Keratinocyte (primary cell): ENCODE measurements at regions not wholly inside any gene's neighbourhood (a gene's known extent, or its start where the extent isn't known, plus 50 kb on each side); places are given as distances from the start of the nearest gene placed in this dataset.

ENCODE experiments used
- DNase-seq: peaks from one replicate; pipeline ENCODE4 v3.0.0-alpha.2; 2011; ENCODE audit warnings: low read depth, missing footprints, low spot score
- FAIRE-seq: peaks from 2 replicates; lab custom pipeline; 2011; peaks lifted over from hg19 to GRCh38; lab: Jason Lieb, UNC
- H2AFZ ChIP-seq: 2 replicates; pipeline ENCODE4 v1.6.0; 2012; ENCODE audit warnings: low read length, control low read depth, inconsistent platforms; ENCODE audit not compliant: control insufficient read depth
- H3K27ac ChIP-seq: 2 replicates; pipeline ENCODE4 v1.5.1; 2011; ENCODE audit warnings: low read length; ENCODE audit not compliant: control insufficient read depth, insufficient read depth
- H3K27me3 ChIP-seq: 3 replicates; pipeline ENCODE4 v1.6.0; 2011; ENCODE audit warnings: low read length; ENCODE audit not compliant: control insufficient read depth, insufficient read depth; ENCODE audit errors: extremely low read depth
- H3K36me3 ChIP-seq, 2 experiments: 2 replicates in 1 of 2; 3 replicates in 1 of 2; pipeline ENCODE4 v1.5.1; 2011; ENCODE audit warnings: low read length in 2 of 2, mild to moderate bottlenecking in 1 of 2; ENCODE audit not compliant: control insufficient read depth in 2 of 2, insufficient read depth in 2 of 2; ENCODE audit errors: extremely low read depth in 1 of 2
- H3K4me1 ChIP-seq: 3 replicates; pipeline ENCODE4 v1.5.1; 2011; ENCODE audit warnings: low read length; ENCODE audit not compliant: control insufficient read depth, insufficient read depth; ENCODE audit errors: extremely low read depth
- H3K4me2 ChIP-seq: 3 replicates; pipeline ENCODE4 v1.6.0; 2011; ENCODE audit warnings: low read depth, low read length; ENCODE audit not compliant: control insufficient read depth, insufficient read depth; ENCODE audit errors: extremely low read depth
- H3K4me3 ChIP-seq, 3 experiments: fragments of 200-600 bp in 1 of 3; sonication (generic) in 1 of 3; 2 replicates in 2 of 3; 3 replicates in 1 of 3; pipeline ENCODE4 v1.5.1; 2011 to 2016; ENCODE audit warnings: low read length in 3 of 3, mild to moderate bottlenecking in 3 of 3, control low read depth in 2 of 3, inconsistent platforms in 1 of 3, low read depth in 1 of 3, mixed read lengths in 1 of 3, mixed run types in 1 of 3, moderate library complexity in 1 of 3; ENCODE audit not compliant: control insufficient read depth in 2 of 3, insufficient read depth in 2 of 3; ENCODE audit errors: extremely low read depth in 1 of 3
- H3K79me2 ChIP-seq: 2 replicates; pipeline ENCODE4 v1.6.0; 2012; ENCODE audit warnings: low read length; ENCODE audit not compliant: control insufficient read depth, insufficient read depth
- H3K9ac ChIP-seq: 3 replicates; pipeline ENCODE4 v1.6.0; 2011; ENCODE audit warnings: low read length; ENCODE audit not compliant: control insufficient read depth, insufficient read depth; ENCODE audit errors: extremely low read depth
- H3K9me1 ChIP-seq: 3 replicates; pipeline ENCODE4 v1.6.0; 2011; ENCODE audit warnings: low read length; ENCODE audit not compliant: control insufficient read depth, insufficient read depth; ENCODE audit errors: extremely low read depth
- H3K9me3 ChIP-seq: 2 replicates; pipeline ENCODE4 v1.5.1; 2012; ENCODE audit warnings: low read depth, low read length; ENCODE audit not compliant: control insufficient read depth
- H4K20me1 ChIP-seq: 3 replicates; pipeline ENCODE4 v1.6.0; 2011; ENCODE audit warnings: low read length; ENCODE audit not compliant: control insufficient read depth, insufficient read depth; ENCODE audit errors: extremely low read depth
- CTCF ChIP-seq, 3 experiments: IDR thresholded peaks in 1 of 3; conservative IDR thresholded peaks in 1 of 3; optimal IDR thresholded peaks in 1 of 3; 2 replicates in 2 of 3; 3 replicates in 1 of 3; pipeline versions ENCODE3 to v1.5.1; 2011; ENCODE audit warnings: low read length in 3 of 3, mild to moderate bottlenecking in 3 of 3, moderate library complexity in 2 of 3, control low read depth in 1 of 3, inconsistent platforms in 1 of 3; ENCODE audit not compliant: insufficient read depth in 2 of 3; ENCODE audit errors: extremely low read depth in 1 of 3
- EZH2 ChIP-seq: IDR thresholded peaks from one replicate; pipeline ENCODE4 v1.6.1; 2012; ENCODE audit warnings: inconsistent platforms, mild to moderate bottlenecking, low read length, moderate library complexity
- dilution Hi-C: fragments of 300-500 bp; cut with MboI; formaldehyde crosslinking; loops from one replicate; pipeline ENCODE4 v1.7.0; 2020; ENCODE audit warnings: low sequenced_read_pairs; ENCODE audit not compliant: extremely low pct_ligation_motif_present

- no peaks in the 10 kb centered on the region for H3K9me1 ChIP-seq
- dilution Hi-C loops: no loop called here
- no peak overlapping the region for H3K4me2 ChIP-seq
- no peaks in the 10 kb centered on the region for H3K9me3 ChIP-seq
- no peak overlapping the region for H2AFZ ChIP-seq
- no peak for DNase-seq
- TF ChIP-seq EZH2 (no peak), CTCF (optimal IDR thresholded peaks at IDR 0.05 in 1 of 3, IDR thresholded peaks at IDR 0.05 in 1 of 3, conservative IDR thresholded peaks at IDR 0.05 in 1 of 3; ENCODE audit: extremely low read depth in 1 of 3, insufficient read depth in 2 of 3, low read length in 3 of 3) (no peak)
- no peak overlapping the region for H3K27ac ChIP-seq
- no peaks in the 10 kb centered on the region for H3K4me1 ChIP-seq
- no peaks in the 10 kb centered on the region for H3K36me3 ChIP-seq
- FAIRE-seq: no peak
- no peaks in the 10 kb centered on the region for H4K20me1 ChIP-seq
- H3K9ac ChIP-seq: no peak overlapping the region
- H3K4me3 ChIP-seq: no peak overlapping the region
- H3K27me3 ChIP-seq: no peaks in the 10 kb centered on the region
- no peaks in the 10 kb centered on the region for H3K79me2 ChIP-seq
These were observed 325.4 kb upstream of the SMIM31 start for GRCh38 chr4:164428561-164428960.

- H3K4me3 ChIP-seq: no peak overlapping the region
- TF ChIP-seq CTCF (optimal IDR thresholded peaks at IDR 0.05 in 1 of 3, IDR thresholded peaks at IDR 0.05 in 1 of 3, conservative IDR thresholded peaks at IDR 0.05 in 1 of 3; ENCODE audit: extremely low read depth in 1 of 3, insufficient read depth in 2 of 3, low read length in 3 of 3) (no peak), EZH2 (no peak)
- no peaks in the 10 kb centered on the region for H3K36me3 ChIP-seq
- no peaks in the 10 kb centered on the region for H4K20me1 ChIP-seq
- H3K9me1 ChIP-seq: no peaks in the 10 kb centered on the region
- H2AFZ ChIP-seq: no peak overlapping the region
- H3K27ac ChIP-seq: no peak overlapping the region
- H3K27me3 ChIP-seq: no peaks in the 10 kb centered on the region
- DNase-seq: no peak
- dilution Hi-C loops: no loop called here
- no peaks in the 10 kb centered on the region for H3K79me2 ChIP-seq
- no peak overlapping the region for H3K9ac ChIP-seq
- FAIRE-seq: no peak
- no peaks in the 10 kb centered on the region for H3K9me3 ChIP-seq
- peaks cover 20% of the 10 kb centered on the region for H3K4me1 ChIP-seq
- no peak overlapping the region for H3K4me2 ChIP-seq
These were observed 315.6 kb upstream of the SMIM31 start for GRCh38 chr4:164438321-164438720.
